Suprapubic skin (tissue), 4 donors: ENCODE measurements at regions not wholly inside any gene's neighbourhood (a gene's known extent, or its start where the extent isn't known, plus 50 kb on each side); places are given as distances from the start of the nearest gene placed in this dataset.

Experiments
- DNase-seq, 2 donors: peaks; one replicate each; pipeline ENCODE4 v3.0.0-alpha.2; 2019; ENCODE audit warnings: low spot score in 2 of 2
- H3K27ac ChIP-seq: fragments of 200-600 bp; sonication (generic); one replicate; pipeline ENCODE4 v1.5.1; 2019
- H3K27me3 ChIP-seq: fragments of 200-600 bp; sonication (generic); one replicate; pipeline ENCODE4 v1.5.1; 2019
- H3K36me3 ChIP-seq: fragments of 200-600 bp; sonication (generic); one replicate; pipeline ENCODE4 v1.5.1; 2019
- H3K4me1 ChIP-seq: fragments of 200-600 bp; sonication (generic); one replicate; pipeline ENCODE4 v1.5.1; 2019
- H3K4me3 ChIP-seq: fragments of 200-600 bp; sonication (generic); one replicate; pipeline ENCODE4 v1.5.1; 2019; ENCODE audit warnings: mild to moderate bottlenecking
- H3K9me3 ChIP-seq: fragments of 200-600 bp; sonication (generic); one replicate; pipeline ENCODE4 v1.5.1; 2019
- CTCF ChIP-seq, 2 donors: fragments of 200-600 bp in 1 of 2; fragments of 450-650 bp in 1 of 2; sonication (generic) in 1 of 2; IDR thresholded peaks; one replicate each; pipeline ENCODE4 v1.5.1; 2016 to 2019; ENCODE audit warnings: antibody characterized with exemption in 2 of 2, mild to moderate bottlenecking in 1 of 2, moderate library complexity in 1 of 2
- EP300 ChIP-seq: sonication (generic); formaldehyde crosslinking; IDR thresholded peaks from one replicate; pipeline ENCODE4 v1.6.1; 2017; ENCODE audit warnings: antibody characterized with exemption
- POLR2A ChIP-seq, 2 donors: fragments of 450-650 bp; IDR thresholded peaks; one replicate each; pipeline ENCODE4 v1.6.1; 2017; ENCODE audit warnings: antibody characterized with exemption in 2 of 2, mild to moderate bottlenecking in 2 of 2, moderate library complexity in 2 of 2
- POLR2AphosphoS5 ChIP-seq, 3 donors: sonication (generic); formaldehyde crosslinking; IDR thresholded peaks; one replicate each; pipeline ENCODE4 v1.6.1; 2017; ENCODE audit warnings: antibody characterized with exemption in 3 of 3
- WGBS: methylation state at CpG from one replicate; pipeline ENCODE4 v1.1.5; 2018; 5-methylcytosine and 5-hydroxymethylcytosine counted together

- no peak overlapping the region for H3K4me3 ChIP-seq
- no peaks in the 10 kb centered on the region for H3K9me3 ChIP-seq
- no peak for DNase-seq
- no peaks in the 10 kb centered on the region for H3K36me3 ChIP-seq
- H3K27me3 ChIP-seq, result no peaks in the 10 kb centered on the region
- no peaks in the 10 kb centered on the region for H3K4me1 ChIP-seq
- WGBS, result 61% methylated on average over 2 of the region's 2 CpGs
- no peak for TF ChIP-seq CTCF (IDR thresholded peaks at IDR 0.05)
- H3K27ac ChIP-seq, result no peak overlapping the region
These were observed 835.6 kb upstream of the RBFOX1 start for GRCh38 chr16:6496996-6497395.

- Histone ChIP-seq H3K27ac (no peak overlapping the region), H3K27me3 (no peaks in the 10 kb centered on the region), H3K4me3 (no peak overlapping the region), H3K36me3 (no peaks in the 10 kb centered on the region), H3K4me1 (no peaks in the 10 kb centered on the region), H3K9me3 (no peaks in the 10 kb centered on the region)
- TF ChIP-seq CTCF (IDR thresholded peaks at IDR 0.05) (no peak), POLR2A (IDR thresholded peaks at IDR 0.05) (no peak), EP300 (no peak), POLR2AphosphoS5 (IDR thresholded peaks at IDR 0.05) (no peak)
- WGBS, result 70% methylated on average over 7 of the region's 7 CpGs
- no peak for DNase-seq
These were observed 837.0 kb upstream of the RBFOX1 start for GRCh38 chr16:6495486-6496210.

- WGBS, result 92% methylated on average over 6 of the region's 6 CpGs
- no peaks in the 10 kb centered on the region for H3K9me3 ChIP-seq
- no peak for DNase-seq
- TF ChIP-seq EP300, result no peak
- no peak for TF ChIP-seq POLR2A (IDR thresholded peaks at IDR 0.05)
- no peak for TF ChIP-seq CTCF (IDR thresholded peaks at IDR 0.05)
- no peak for TF ChIP-seq POLR2AphosphoS5 (IDR thresholded peaks at IDR 0.05)
- no peak overlapping the region for H3K27ac ChIP-seq
- no peaks in the 10 kb centered on the region for H3K27me3 ChIP-seq
- no peaks in the 10 kb centered on the region for H3K36me3 ChIP-seq
- no peak overlapping the region for H3K4me3 ChIP-seq
- H3K4me1 ChIP-seq, result no peaks in the 10 kb centered on the region
These were observed 837.9 kb upstream of the RBFOX1 start for GRCh38 chr16:6494716-6495115.

- 83% methylated on average over 6 of the region's 6 CpGs for WGBS
- H3K27ac ChIP-seq, result no peak overlapping the region
These were observed 839.1 kb upstream of the RBFOX1 start for GRCh38 chr16:6493555-6493954.

GRCh38 chr16:6492742-6493141, 839.9 kb upstream of the RBFOX1 start:
- H3K4me3 ChIP-seq, result no peak overlapping the region
- TF ChIP-seq POLR2AphosphoS5 (IDR thresholded peaks at IDR 0.05) (no peak), CTCF (IDR thresholded peaks at IDR 0.05) (no peak), POLR2A (IDR thresholded peaks at IDR 0.05) (no peak), EP300 (no peak)

More at GRCh38 chr16:6493555-6493954, 839.1 kb upstream of the RBFOX1 start:
- no peaks in the 10 kb centered on the region for H3K4me1 ChIP-seq
- H3K9me3 ChIP-seq, result no peaks in the 10 kb centered on the region
- H3K27me3 ChIP-seq, result no peaks in the 10 kb centered on the region
- TF ChIP-seq CTCF (IDR thresholded peaks at IDR 0.05), result no peak
- no peak for DNase-seq
- no peak overlapping the region for H3K4me3 ChIP-seq
- no peaks in the 10 kb centered on the region for H3K36me3 ChIP-seq

More at GRCh38 chr16:6492742-6493141, 839.9 kb upstream of the RBFOX1 start:
- H3K27me3 ChIP-seq, result no peaks in the 10 kb centered on the region
- DNase-seq, result no peak
- H3K4me1 ChIP-seq, result no peaks in the 10 kb centered on the region
- no peak overlapping the region for H3K27ac ChIP-seq
- no peaks in the 10 kb centered on the region for H3K9me3 ChIP-seq
- H3K36me3 ChIP-seq, result no peaks in the 10 kb centered on the region
